Endothelial cell of umbilical vein (primary cell): ENCODE measurements at regions not wholly inside any gene's neighbourhood (a gene's known extent, or its start where the extent isn't known, plus 50 kb on each side); places are given as distances from the start of the nearest gene placed in this dataset.

Experiments used
- BruUV-seq: library from RNA; stranded (reverse); fragments of 400-500 nt; replicated peaks from 2 replicates; lab custom pipeline; 2021; lab: Mats Ljungman, UMichigan
- CTCF ChIA-PET: fragments of 300-600, 350-600 bp; sonication (Branson Sonifier 250); formaldehyde crosslinking; loops from one replicate; lab custom pipeline; 2021; ENCODE audit warnings: antibody characterized with exemption, inconsistent platforms; lab: Charles Lee
- POLR2A ChIA-PET: fragments of 300-600, 350-600 bp; sonication (Branson Sonifier 250); formaldehyde crosslinking; loops from one replicate; lab custom pipeline; 2021; ENCODE audit warnings: antibody characterized with exemption, inconsistent platforms; lab: Charles Lee
- DNase-seq: peaks from one replicate; pipeline ENCODE4 v3.0.0-alpha.2; 2011; ENCODE audit warnings: low read depth, low spot score
- FAIRE-seq: peaks from 2 replicates; lab custom pipeline; 2011; peaks lifted over from hg19 to GRCh38; lab: Jason Lieb, UNC
- H2AFZ ChIP-seq: 2 replicates; pipeline ENCODE4 v1.6.0; 2012; ENCODE audit warnings: low read depth, low read length, control low read depth, inconsistent platforms
- H3K27ac ChIP-seq: 2 replicates; pipeline ENCODE4 v1.5.1; 2011; ENCODE audit warnings: low read depth, mild to moderate bottlenecking, control low read depth, low read length, moderate library complexity; ENCODE audit not compliant: insufficient read depth
- H3K27me3 ChIP-seq, 2 experiments: 2 replicates each; pipeline versions ENCODE4 v1.6.0 to v1.6.1; 2011; ENCODE audit warnings: low read length in 2 of 2, mixed read lengths in 1 of 2; ENCODE audit not compliant: control insufficient read depth in 2 of 2, insufficient read depth in 2 of 2
- H3K36me3 ChIP-seq, 2 experiments: 2 replicates in 1 of 2; 3 replicates in 1 of 2; pipeline ENCODE4 v1.5.1; 2011; ENCODE audit warnings: low read length in 2 of 2, mild to moderate bottlenecking in 1 of 2, moderate library complexity in 1 of 2; ENCODE audit not compliant: control insufficient read depth in 2 of 2, insufficient read depth in 2 of 2; ENCODE audit errors: extremely low read depth in 1 of 2
- H3K4me1 ChIP-seq: 3 replicates; pipeline ENCODE4 v1.5.1; 2011; ENCODE audit warnings: mild to moderate bottlenecking, low read length; ENCODE audit not compliant: control insufficient read depth, insufficient read depth; ENCODE audit errors: extremely low read depth
- H3K4me2 ChIP-seq: 2 replicates; pipeline ENCODE4 v1.6.1; 2011; ENCODE audit warnings: low read length, control low read depth, mixed read lengths; ENCODE audit not compliant: insufficient read depth
- H3K4me3 ChIP-seq, 3 experiments: fragments of 200-600 bp in 1 of 3; sonication (generic), shearing (Covaris generic) in 1 of 3; replicated peaks in 1 of 3; 2 replicates each; pipeline ENCODE4 v1.5.1; 2011 to 2016; ENCODE audit warnings: control low read depth in 3 of 3, low read length in 3 of 3, mild to moderate bottlenecking in 2 of 3, inconsistent platforms in 1 of 3, low read depth in 1 of 3, moderate library complexity in 1 of 3; ENCODE audit not compliant: insufficient read depth in 1 of 3
- H3K79me2 ChIP-seq: 2 replicates; pipeline ENCODE4 v1.6.0; 2012; ENCODE audit warnings: low read length, inconsistent platforms; ENCODE audit not compliant: control insufficient read depth, insufficient read depth
- H3K9ac ChIP-seq: replicated peaks from 2 replicates; pipeline ENCODE3; 2011; ENCODE audit warnings: low read length, control low read depth; ENCODE audit not compliant: insufficient read depth; ENCODE audit errors: extremely low read depth
- H3K9me1 ChIP-seq: replicated peaks from 3 replicates; pipeline ENCODE4 v1.6.0; 2011; ENCODE audit warnings: mild to moderate bottlenecking, low read length; ENCODE audit not compliant: control insufficient read depth, insufficient read depth; ENCODE audit errors: extremely low read depth
- H3K9me3 ChIP-seq: replicated peaks from 2 replicates; pipeline ENCODE4 v1.5.1; 2012; ENCODE audit warnings: low read length, inconsistent platforms; ENCODE audit not compliant: control insufficient read depth, insufficient read depth
- H4K20me1 ChIP-seq: replicated peaks from 2 replicates; pipeline ENCODE3; 2011; ENCODE audit warnings: mild to moderate bottlenecking, low read length; ENCODE audit not compliant: control insufficient read depth, insufficient read depth; ENCODE audit errors: extremely low read depth
- CTCF ChIP-seq, 2 donors: IDR thresholded peaks; 1 replicate in 1 of 2; 2 replicates in 1 of 2; pipeline ENCODE4 v1.5.1; 2011; ENCODE audit warnings: low read length in 2 of 2, mild to moderate bottlenecking in 2 of 2, moderate library complexity in 2 of 2, control low read depth in 1 of 2, inconsistent platforms in 1 of 2, low read depth in 1 of 2; ENCODE audit not compliant: insufficient read depth in 1 of 2; ENCODE audit errors: extremely low read depth in 1 of 2
- EZH2 ChIP-seq: IDR thresholded peaks from 2 replicates; pipeline ENCODE4 v1.6.1; 2012; ENCODE audit warnings: borderline replicate concordance, low read depth, mild to moderate bottlenecking, moderate library complexity, low read length, inconsistent platforms; ENCODE audit not compliant: severe bottlenecking
- FOS ChIP-seq: IDR thresholded peaks from 2 replicates; pipeline ENCODE4 v1.6.1; 2011; ENCODE audit warnings: mild to moderate bottlenecking, low read length, moderate library complexity, borderline replicate concordance; ENCODE audit not compliant: insufficient read depth
- GATA2 ChIP-seq: IDR thresholded peaks from 2 replicates; pipeline ENCODE4 v1.7.0; 2011; ENCODE audit warnings: low read depth, mild to moderate bottlenecking, moderate library complexity, mixed read lengths, low read length; ENCODE audit not compliant: insufficient read length, insufficient read depth
- JUN ChIP-seq: IDR thresholded peaks from 2 replicates; pipeline ENCODE4 v1.6.1; 2011; ENCODE audit warnings: borderline replicate concordance, low read depth; ENCODE audit not compliant: insufficient read length, insufficient read depth
- MAX ChIP-seq: IDR thresholded peaks from 2 replicates; pipeline ENCODE4 v1.6.1; 2011; ENCODE audit not compliant: insufficient read depth, insufficient read length
- MYC ChIP-seq: IDR thresholded peaks from one replicate; pipeline ENCODE4 v1.6.1; 2011; ENCODE audit warnings: mild to moderate bottlenecking, low read depth, low read length
- POLR2A ChIP-seq: IDR thresholded peaks from 2 replicates; pipeline ENCODE4 v1.6.1; 2012; ENCODE audit warnings: low read depth, mild to moderate bottlenecking, control low read depth, low read length
- POLR2AphosphoS5 ChIP-seq: IDR thresholded peaks from 2 replicates; pipeline ENCODE4 v1.6.1; 2012; ENCODE audit warnings: low read depth, mild to moderate bottlenecking, control low read depth, low read length, moderate library complexity; ENCODE audit not compliant: insufficient read depth
- dilution Hi-C: fragments of 300-500 bp; cut with MboI; formaldehyde crosslinking; loops from one replicate; pipeline ENCODE4 v1.15.0; 2019; ENCODE audit warnings: low sequenced_read_pairs; ENCODE audit not compliant: extremely low pct_ligation_motif_present
- intact Hi-C: fragments of 100-400 bp; cut with micrococcal nuclease; formaldehyde crosslinking; loops from one replicate; pipeline ENCODE4 v1.10.0; 2022

- TF ChIP-seq MAX (no peak), EZH2 (no peak), FOS (no peak), POLR2A (no peak), GATA2 (no peak), MYC (no peak), POLR2AphosphoS5 (no peak), JUN (no peak), CTCF (IDR thresholded peaks at IDR 0.05; ENCODE audit: extremely low read depth in 1 of 2, insufficient read depth in 1 of 2, low read depth in 1 of 2, low read length in 2 of 2) (no peak)
- no peaks in the 10 kb centered on the region for H3K9me3 ChIP-seq
- POLR2A ChIA-PET = no interaction called here
- H3K27ac ChIP-seq = no peak overlapping the region
- H4K20me1 ChIP-seq = no peaks in the 10 kb centered on the region
- H3K27me3 ChIP-seq = no peaks in the 10 kb centered on the region
- dilution Hi-C loops (no loop called here), intact Hi-C loops (loop anchor here (5.0 to 10.0 kb wide), 2 partner anchors 258 to 836 kb away; no protein-coding TSS in a partner anchor)
- H3K36me3 ChIP-seq = no peaks in the 10 kb centered on the region
- peaks cover 12% of the 10 kb centered on the region for H3K4me1 ChIP-seq
- FAIRE-seq (no peak), DNase-seq (no peak)
- no peak overlapping the region for H2AFZ ChIP-seq
- no peak overlapping the region for H3K9ac ChIP-seq
- BruUV-seq = no TSS peak
- no peaks in the 10 kb centered on the region for H3K9me1 ChIP-seq
- CTCF ChIA-PET = interaction anchor here (1.4 to 2.9 kb wide), 6 partner anchors 9 to 466 kb away, joined by 3 to 20 read pairs (median 8); no protein-coding TSS in a partner anchor
- no peaks in the 10 kb centered on the region for H3K79me2 ChIP-seq
- no peak overlapping the region for H3K4me3 ChIP-seq
- H3K4me2 ChIP-seq = no peak overlapping the region
These were observed 170.1 kb downstream of the TMEM26 start for GRCh38 chr10:61283066-61283465.
